Neuronal stem cell (in vitro differentiated cells): ENCODE measurements at regions not wholly inside any gene's neighbourhood (a gene's known extent, or its start where the extent isn't known, plus 50 kb on each side); places are given as distances from the start of the nearest gene placed in this dataset.

Experiments
- DNase-seq: peaks from one replicate; pipeline ENCODE4 v3.0.0-alpha.2; 2013; ENCODE audit warnings: low spot score
- H2AFZ ChIP-seq: one replicate; pipeline ENCODE4 v1.6.1; 2013; ENCODE audit warnings: mild to moderate bottlenecking, low read length, inconsistent platforms
- H2AK5ac ChIP-seq: 2 replicates; pipeline ENCODE4 v1.6.1; 2013; ENCODE audit warnings: low read depth, mild to moderate bottlenecking, inconsistent platforms, low read length, moderate library complexity, mixed read lengths
- H2BK120ac ChIP-seq: 2 replicates; pipeline ENCODE4 v1.6.1; 2013; ENCODE audit warnings: low read depth, mild to moderate bottlenecking, inconsistent platforms, low read length, moderate library complexity, mixed read lengths
- H2BK12ac ChIP-seq: one replicate; pipeline ENCODE4 v1.6.1; 2013; ENCODE audit warnings: low read length, inconsistent platforms
- H2BK15ac ChIP-seq: 2 replicates; pipeline ENCODE4 v1.6.1; 2013; ENCODE audit warnings: mild to moderate bottlenecking, low read length, inconsistent platforms, mixed read lengths
- H2BK5ac ChIP-seq: one replicate; pipeline ENCODE4 v1.6.1; 2013; ENCODE audit warnings: inconsistent platforms, mild to moderate bottlenecking, low read length, moderate library complexity
- H3K14ac ChIP-seq: one replicate; pipeline ENCODE4 v1.6.1; 2013; ENCODE audit warnings: low read length, inconsistent platforms
- H3K18ac ChIP-seq: 2 replicates; pipeline ENCODE4 v1.6.1; 2013; ENCODE audit warnings: low read length, inconsistent platforms
- H3K23ac ChIP-seq: 2 replicates; pipeline ENCODE4 v1.6.1; 2013; ENCODE audit warnings: low read depth, mild to moderate bottlenecking, mixed read lengths, low read length, inconsistent platforms; ENCODE audit not compliant: poor library complexity
- H3K27ac ChIP-seq: replicated peaks from 3 replicates; pipeline ENCODE4 v1.5.1; 2013; ENCODE audit warnings: low read length, inconsistent platforms
- H3K27me3 ChIP-seq, 3 experiments: 2 replicates each; pipeline ENCODE4 v1.6.1; 2013; ENCODE audit warnings: low read length in 3 of 3, mild to moderate bottlenecking in 2 of 3, inconsistent platforms in 1 of 3, low read depth in 1 of 3, mixed read lengths in 1 of 3, moderate library complexity in 1 of 3; ENCODE audit not compliant: control insufficient read depth in 3 of 3, insufficient read depth in 3 of 3
- H3K36me3 ChIP-seq, 2 donors: replicated peaks in 1 of 2; 2 replicates each; pipeline ENCODE4 v1.6.1; 2013; ENCODE audit warnings: low read length in 2 of 2; ENCODE audit not compliant: control insufficient read depth in 2 of 2, insufficient read depth in 2 of 2
- H3K4ac ChIP-seq: 2 replicates; pipeline ENCODE4 v1.6.1; 2013; ENCODE audit warnings: inconsistent platforms, mild to moderate bottlenecking, low read length, moderate library complexity
- H3K4me1 ChIP-seq, 2 donors: 1 replicate in 1 of 2; 2 replicates in 1 of 2; pipeline ENCODE4 v1.6.1; 2013; ENCODE audit warnings: low read length in 2 of 2, low read depth in 1 of 2; ENCODE audit not compliant: control insufficient read depth in 2 of 2, insufficient read depth in 1 of 2
- H3K4me2 ChIP-seq: one replicate; pipeline ENCODE4 v1.6.1; 2013; ENCODE audit warnings: mild to moderate bottlenecking, low read length, inconsistent platforms; ENCODE audit not compliant: insufficient read depth, poor library complexity, severe bottlenecking
- H3K4me3 ChIP-seq, 2 donors: 2 replicates each; pipeline ENCODE4 v1.5.1; 2013; ENCODE audit warnings: low read length in 2 of 2, mild to moderate bottlenecking in 2 of 2, inconsistent platforms in 1 of 2, moderate library complexity in 1 of 2
- H3K79me1 ChIP-seq: one replicate; pipeline ENCODE4 v1.6.1; 2013; ENCODE audit warnings: low read depth, mild to moderate bottlenecking, inconsistent platforms, low read length, moderate library complexity
- H3K9ac ChIP-seq: one replicate; pipeline ENCODE4 v1.6.1; 2013; ENCODE audit warnings: mild to moderate bottlenecking, low read depth, low read length, inconsistent platforms; ENCODE audit not compliant: poor library complexity
- H3K9me3 ChIP-seq, 2 donors: replicated peaks in 1 of 2; 2 replicates each; pipeline versions ENCODE3 to v1.6.1; 2013; ENCODE audit warnings: low read length in 2 of 2, mild to moderate bottlenecking in 2 of 2, inconsistent platforms in 1 of 2, low read depth in 1 of 2, mixed read lengths in 1 of 2, moderate library complexity in 1 of 2; ENCODE audit not compliant: control insufficient read depth in 2 of 2, insufficient read depth in 1 of 2
- H4K8ac ChIP-seq: one replicate; pipeline ENCODE4 v1.6.1; 2013; ENCODE audit warnings: low read depth, mild to moderate bottlenecking, inconsistent platforms, low read length, moderate library complexity
- H4K91ac ChIP-seq: one replicate; pipeline ENCODE4 v1.6.1; 2013; ENCODE audit warnings: low read length, low read depth, mild to moderate bottlenecking, inconsistent platforms; ENCODE audit not compliant: poor library complexity
- WGBS, 2 donors: extraction: QIAGEN DNeasy Blood & Tissue Kit; methylation state at CpG; one replicate each; pipeline ENCODE4 v1.1.7; 2013; ENCODE audit warnings: missing lambda C conversion rate in 2 of 2, mixed read lengths in 1 of 2; ENCODE audit not compliant: insufficient read length in 2 of 2, insufficient replicate concordance in 1 of 2; ENCODE audit errors: extremely low coverage in 2 of 2; 5-methylcytosine and 5-hydroxymethylcytosine counted together

GRCh38 chr5:96093340-96093739 is 131.7 kb upstream of the ELL2 start:
- Histone ChIP-seq H3K9ac (no peak overlapping the region), H4K91ac (no peak overlapping the region), H3K27me3 (peaks cover 0 to 3% (median 0%) of the 10 kb centered on the region in 3 experiments), H3K18ac (no peak overlapping the region), H2AK5ac (no peak overlapping the region), H2BK15ac (no peak overlapping the region), H2BK5ac (no peak overlapping the region), H3K4me3 (no peak overlapping the region), H3K4ac (no peak overlapping the region), H4K8ac (no peak overlapping the region), H3K23ac (no peak overlapping the region), H3K27ac (no peak overlapping the region), H2BK12ac (no peak overlapping the region), H3K9me3 (no peaks in the 10 kb centered on the region), H3K36me3 (no peaks in the 10 kb centered on the region), H3K4me1 (peaks cover 0 to 6% of the 10 kb centered on the region in 2 donors), H2AFZ (no peak overlapping the region), H2BK120ac (no peak overlapping the region), H3K79me1 (no peaks in the 10 kb centered on the region), H3K14ac (no peak overlapping the region), H3K4me2 (no peak overlapping the region)
- WGBS, 2 donors, result no CpG with 5 or more reads among the region's 3 CpGs
- DNase-seq, result no peak

- Histone ChIP-seq H3K79me1 (no peaks in the 10 kb centered on the region), H3K4me3 (no peak overlapping the region), H2BK12ac (no peak overlapping the region), H3K4ac (no peak overlapping the region), H3K36me3 (no peaks in the 10 kb centered on the region), H2BK5ac (no peak overlapping the region), H3K9ac (no peak overlapping the region), H2BK15ac (no peak overlapping the region), H3K9me3 (no peaks in the 10 kb centered on the region), H2BK120ac (no peak overlapping the region), H3K27ac (no peak overlapping the region), H3K27me3 (peaks cover 0 to 3% (median 0%) of the 10 kb centered on the region in 3 experiments), H3K14ac (no peak overlapping the region), H3K4me1 (peaks cover 0 to 6% of the 10 kb centered on the region in 2 donors), H3K18ac (no peak overlapping the region), H2AFZ (no peak overlapping the region), H3K23ac (no peak overlapping the region), H3K4me2 (no peak overlapping the region), H4K8ac (no peak overlapping the region), H4K91ac (no peak overlapping the region), H2AK5ac (no peak overlapping the region)
- WGBS, 2 donors, result no CpG with 5 or more reads among the region's 1 CpG
- DNase-seq, result no peak
Measured at GRCh38 chr5:96091874-96092273, 130.2 kb upstream of the ELL2 start.

- Histone ChIP-seq H3K4me3 (no peak overlapping the region), H3K9ac (no peak overlapping the region), H4K91ac (no peak overlapping the region), H3K9me3 (no peaks in the 10 kb centered on the region), H2BK15ac (no peak overlapping the region), H3K4me1 (peaks cover 0 to 6% of the 10 kb centered on the region in 2 donors), H3K18ac (no peak overlapping the region), H2AFZ (no peak overlapping the region), H3K36me3 (no peaks in the 10 kb centered on the region), H3K4ac (no peak overlapping the region), H3K79me1 (no peaks in the 10 kb centered on the region), H3K23ac (no peak overlapping the region), H3K27me3 (peaks cover 0 to 3% (median 0%) of the 10 kb centered on the region in 3 experiments), H4K8ac (no peak overlapping the region), H2BK120ac (no peak overlapping the region), H2AK5ac (no peak overlapping the region), H3K14ac (no peak overlapping the region), H3K4me2 (no peak overlapping the region), H2BK5ac (no peak overlapping the region), H3K27ac (no peak overlapping the region), H2BK12ac (no peak overlapping the region)
- no peak for DNase-seq
- WGBS, 2 donors, result no CpG with 5 or more reads among the region's 1 CpG
Measured at GRCh38 chr5:96090215-96090614, 128.6 kb upstream of the ELL2 start.

- Histone ChIP-seq H2AFZ (peak overlapping the region; percentile 45), H3K4me2 (no peak overlapping the region), H2BK15ac (no peak overlapping the region), H3K4me3 (no peak overlapping the region), H3K4me1 (peaks cover 0 to 6% of the 10 kb centered on the region in 2 donors), H3K79me1 (no peaks in the 10 kb centered on the region), H3K23ac (no peak overlapping the region), H3K14ac (no peak overlapping the region), H2AK5ac (no peak overlapping the region), H3K36me3 (no peaks in the 10 kb centered on the region), H2BK120ac (no peak overlapping the region), H3K9me3 (no peaks in the 10 kb centered on the region), H2BK12ac (no peak overlapping the region), H4K91ac (no peak overlapping the region), H3K9ac (no peak overlapping the region), H3K27ac (no peak overlapping the region), H4K8ac (no peak overlapping the region), H2BK5ac (no peak overlapping the region), H3K4ac (no peak overlapping the region), H3K27me3 (peaks cover 0 to 3% (median 0%) of the 10 kb centered on the region in 3 experiments), H3K18ac (no peak overlapping the region)
- no peak for DNase-seq
- WGBS, 2 donors, result no CpG with 5 or more reads among the region's 4 CpGs
Measured at GRCh38 chr5:96088706-96089498, 127.3 kb upstream of the ELL2 start.
